Testis (tissue), 2 donors: ENCODE measurements at regions not wholly inside any gene's neighbourhood (a gene's known extent, or its start where the extent isn't known, plus 50 kb on each side); places are given as distances from the start of the nearest gene placed in this dataset.

Experiments
- POLR2A ChIP-seq: fragments of 450-650 bp; IDR thresholded peaks from one replicate; pipeline ENCODE4 v1.6.1; 2017; ENCODE audit warnings: antibody characterized with exemption, mild to moderate bottlenecking, moderate library complexity
- TF ChIP-seq, protein P1 (sequence below), 3 experiments: fragments of 450-650 bp in 2 of 3; fragments of 200-600 bp in 1 of 3; sonication (generic) in 1 of 3; IDR thresholded peaks; one replicate each; pipeline ENCODE4 v1.5.1; 2016 to 2019; ENCODE audit warnings: antibody characterized with exemption in 3 of 3, mild to moderate bottlenecking in 2 of 3, moderate library complexity in 1 of 3

DNA sequence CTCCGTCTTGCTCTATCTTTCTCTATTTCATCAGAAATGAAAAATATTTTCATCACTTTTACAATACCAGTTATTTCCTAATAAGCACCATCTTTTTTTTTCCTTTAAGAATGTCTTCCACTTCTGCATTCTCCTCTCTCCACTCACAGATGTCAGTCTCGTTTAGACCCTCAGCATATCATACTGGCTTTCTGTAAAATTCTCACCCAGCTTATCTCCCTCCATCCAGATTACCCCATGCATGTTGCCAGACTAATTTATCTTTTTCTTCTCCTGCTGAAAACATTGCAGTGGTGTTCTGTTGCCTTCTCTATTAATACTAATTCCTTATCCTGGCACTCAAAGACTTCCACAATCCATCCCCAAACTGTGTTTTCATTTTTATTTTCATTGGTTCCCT, 513.8 kb upstream of the KLF12 start:
- TF ChIP-seq, protein P1, sequence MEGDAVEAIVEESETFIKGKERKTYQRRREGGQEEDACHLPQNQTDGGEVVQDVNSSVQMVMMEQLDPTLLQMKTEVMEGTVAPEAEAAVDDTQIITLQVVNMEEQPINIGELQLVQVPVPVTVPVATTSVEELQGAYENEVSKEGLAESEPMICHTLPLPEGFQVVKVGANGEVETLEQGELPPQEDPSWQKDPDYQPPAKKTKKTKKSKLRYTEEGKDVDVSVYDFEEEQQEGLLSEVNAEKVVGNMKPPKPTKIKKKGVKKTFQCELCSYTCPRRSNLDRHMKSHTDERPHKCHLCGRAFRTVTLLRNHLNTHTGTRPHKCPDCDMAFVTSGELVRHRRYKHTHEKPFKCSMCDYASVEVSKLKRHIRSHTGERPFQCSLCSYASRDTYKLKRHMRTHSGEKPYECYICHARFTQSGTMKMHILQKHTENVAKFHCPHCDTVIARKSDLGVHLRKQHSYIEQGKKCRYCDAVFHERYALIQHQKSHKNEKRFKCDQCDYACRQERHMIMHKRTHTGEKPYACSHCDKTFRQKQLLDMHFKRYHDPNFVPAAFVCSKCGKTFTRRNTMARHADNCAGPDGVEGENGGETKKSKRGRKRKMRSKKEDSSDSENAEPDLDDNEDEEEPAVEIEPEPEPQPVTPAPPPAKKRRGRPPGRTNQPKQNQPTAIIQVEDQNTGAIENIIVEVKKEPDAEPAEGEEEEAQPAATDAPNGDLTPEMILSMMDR (IDR thresholded peaks at IDR 0.05): no peak
- no peak for TF ChIP-seq POLR2A
